HG03060 (cell line): ENCODE measurements at regions not wholly inside any gene's neighbourhood (a gene's known extent, or its start where the extent isn't known, plus 50 kb on each side); places are given as distances from the start of the nearest gene placed in this dataset.
A peak's percentile ranks its signal among the peaks of the same experiment; 100 is the strongest.
"Not testable (repeated sequence)": the region's sequence is repeated elsewhere in the genome, so short reads cannot be mapped to it uniquely, and the experiment has no call there.

Source experiments
- ATAC-seq: cut with Tn5 transposase; IDR thresholded peaks from one replicate; pipeline ENCODE4 v1.9.1; 2021; ENCODE audit warnings: low read depth, moderate number of reproducible peaks; ENCODE audit not compliant: unreplicated experiment

DNA sequence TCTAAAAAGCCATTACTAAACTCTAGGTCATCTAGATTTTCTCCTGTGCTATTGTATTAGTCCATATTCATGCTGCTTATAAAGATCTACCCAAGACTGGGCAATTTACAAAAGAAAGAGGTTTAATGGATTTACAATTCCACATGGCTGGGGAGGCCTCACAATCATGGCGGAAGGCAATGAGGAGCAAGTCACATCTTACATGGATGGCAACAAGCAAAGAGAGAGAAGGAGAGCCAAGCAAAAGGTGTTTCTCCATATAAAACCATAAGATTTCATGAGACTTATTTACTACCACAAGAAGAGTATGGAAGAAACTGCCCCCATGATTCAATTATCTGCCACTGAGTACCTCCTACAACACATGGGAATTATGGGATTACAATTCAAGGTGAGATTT, 69.6 kb upstream of the CCDC6 start:
- ATAC-seq, result not testable (repeated sequence)

DNA sequence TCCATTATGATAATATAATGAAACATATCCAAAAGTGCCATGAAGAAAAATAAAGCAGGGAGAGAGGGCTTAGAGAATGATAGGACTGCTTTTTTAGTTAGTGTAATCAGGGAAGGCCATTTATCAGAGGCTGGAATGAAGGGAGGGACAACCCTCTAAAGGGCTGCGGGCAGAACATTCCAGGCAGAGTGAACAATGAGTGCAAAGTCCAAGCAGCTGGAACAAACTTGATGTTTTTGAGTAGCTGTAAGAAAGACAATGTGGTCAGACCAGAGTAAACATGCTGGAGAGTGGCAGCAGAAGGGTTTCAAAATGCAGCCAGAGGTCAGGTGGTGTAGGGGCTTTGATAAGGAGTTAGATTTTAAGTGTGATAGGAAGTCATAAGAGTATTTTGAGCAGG, 65.6 kb upstream of the CCDC6 start:
- ATAC-seq, result no peak

DNA sequence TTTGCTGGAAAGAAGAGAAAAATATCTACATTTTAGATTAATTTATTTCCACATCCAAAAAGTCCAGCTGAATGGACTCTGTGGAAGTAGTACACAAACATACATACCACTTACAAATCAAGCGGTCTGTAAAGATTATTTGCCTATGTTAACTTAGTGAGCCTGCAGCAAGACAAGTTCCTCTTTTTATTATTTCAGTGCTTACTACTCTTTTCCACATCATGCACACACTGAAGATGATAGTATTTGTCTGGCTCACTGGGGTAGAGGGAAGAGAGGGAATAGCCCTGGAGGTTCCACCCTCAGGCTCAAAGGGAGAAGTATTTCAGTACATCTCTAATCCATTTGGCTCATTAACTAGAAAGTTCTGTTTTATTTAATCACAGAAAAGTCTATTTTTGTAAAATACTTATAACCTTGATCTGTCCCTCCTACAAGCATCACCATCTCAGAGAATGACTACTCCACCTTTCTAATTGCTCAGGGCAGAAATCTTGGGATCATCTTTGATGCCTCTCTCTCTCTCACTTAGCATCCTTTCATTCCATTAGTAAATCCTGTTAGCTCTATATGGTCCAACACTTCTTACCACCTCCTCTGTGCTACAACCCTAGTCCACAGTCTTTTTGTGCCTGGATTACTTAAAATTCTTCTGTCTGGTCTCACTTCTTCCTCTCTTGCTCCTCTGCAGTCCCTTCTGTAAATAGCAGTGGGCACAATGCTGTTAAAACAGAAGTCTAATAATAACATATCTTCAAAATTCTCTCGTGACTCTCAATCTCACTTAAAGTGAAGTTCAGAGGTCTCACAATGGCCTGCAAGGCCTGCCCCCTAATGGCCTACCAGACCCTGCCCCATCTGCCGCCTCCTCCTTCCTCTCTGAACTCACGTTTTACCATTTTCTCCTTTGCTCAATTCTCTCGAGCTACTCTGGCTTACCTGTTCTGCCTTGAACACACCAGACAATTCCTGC, 64.3 kb upstream of the CCDC6 start:
- ATAC-seq, result peak; percentile 95

DNA sequence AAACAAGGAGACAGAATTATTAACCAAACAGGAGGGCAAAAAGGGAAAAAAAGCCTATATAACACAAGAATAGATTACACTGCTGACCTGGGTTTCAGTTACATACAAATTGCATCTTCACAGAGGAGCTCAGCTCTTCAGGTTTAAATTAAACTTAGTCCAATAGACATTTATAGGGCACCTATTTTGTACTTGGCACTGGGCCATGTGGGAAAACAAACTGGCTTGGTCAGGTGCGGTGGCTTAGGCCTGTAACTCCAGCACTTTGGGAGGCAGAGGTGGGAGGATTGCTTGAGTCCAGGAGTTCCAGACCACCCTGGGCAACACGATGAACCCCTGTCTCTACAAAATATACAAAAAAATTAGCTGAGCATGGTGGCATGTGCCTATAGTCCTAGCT, 62.3 kb upstream of the CCDC6 start:
- no peak for ATAC-seq

DNA sequence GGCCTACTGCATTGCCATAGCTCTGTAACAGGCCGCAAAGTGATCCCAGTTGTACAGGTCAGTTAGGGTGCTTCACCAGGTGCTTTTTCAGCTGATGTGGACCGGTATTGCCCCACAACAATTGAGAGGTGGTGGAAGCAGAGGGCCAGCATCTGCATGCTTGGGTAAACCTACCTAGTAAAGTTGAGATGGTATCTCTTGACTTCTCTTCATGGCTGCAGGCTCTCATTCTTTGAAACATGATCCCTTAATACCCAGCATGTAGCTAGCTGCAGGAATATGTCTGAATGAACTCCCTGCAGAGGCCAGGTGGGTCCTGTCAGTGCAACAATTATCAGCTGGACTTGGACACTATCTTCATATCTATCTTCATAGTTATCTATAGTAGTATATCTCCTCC, 60.7 kb upstream of the CCDC6 start:
- no peak for ATAC-seq

DNA sequence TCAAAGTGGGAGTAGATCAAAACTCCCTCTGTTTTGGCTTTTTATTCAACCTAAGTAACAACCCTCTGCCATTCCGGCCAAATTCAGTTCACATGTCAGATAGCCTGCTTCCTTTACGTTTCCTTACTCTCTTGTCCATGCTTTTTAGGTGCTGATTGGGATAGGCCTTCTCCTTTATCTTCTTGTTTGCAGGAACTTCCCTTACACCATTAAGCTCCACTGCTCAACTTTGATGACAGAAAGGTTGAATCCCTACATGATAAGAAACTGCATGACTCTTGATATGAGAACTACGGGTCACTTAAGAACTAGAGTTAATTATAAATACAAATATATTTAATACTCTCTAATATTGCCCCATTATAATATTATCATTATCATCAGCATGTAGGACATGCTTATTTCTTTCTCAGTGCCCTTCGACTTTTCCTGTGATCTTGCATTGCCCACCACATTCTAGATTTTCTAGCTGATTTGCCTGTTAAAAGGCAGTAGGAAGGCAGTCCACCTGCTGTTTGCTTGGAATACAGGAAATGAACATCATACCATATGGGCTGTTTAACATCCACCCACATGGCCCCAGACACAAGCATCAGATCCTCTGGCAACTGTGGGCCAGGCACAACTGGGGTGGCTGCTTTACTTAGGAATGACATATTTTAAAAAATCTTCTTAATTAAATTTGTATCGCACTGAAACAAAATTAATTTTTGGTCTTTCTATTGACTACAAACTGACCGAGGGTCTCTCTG, 59.7 kb upstream of the CCDC6 start:
- no peak for ATAC-seq

DNA sequence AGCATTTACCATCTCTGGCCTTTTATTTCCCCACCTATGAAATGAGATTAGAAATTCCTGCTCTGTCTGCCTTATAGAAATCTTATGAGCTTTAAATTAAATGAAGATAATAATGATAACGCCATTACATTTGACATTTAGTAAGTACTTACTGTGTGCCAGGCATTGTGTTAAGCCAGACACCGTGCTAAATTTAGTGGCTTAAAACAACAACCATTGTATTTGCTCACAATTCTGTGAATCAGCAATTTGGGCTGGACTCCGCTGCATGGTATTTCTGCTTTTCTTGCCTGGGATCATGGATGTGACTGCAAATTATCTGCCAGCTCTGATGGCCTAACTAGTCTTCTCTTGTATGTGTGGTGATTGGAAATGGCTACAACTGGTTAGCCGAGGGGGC, 56.4 kb upstream of the CCDC6 start:
- ATAC-seq, result no peak

DNA sequence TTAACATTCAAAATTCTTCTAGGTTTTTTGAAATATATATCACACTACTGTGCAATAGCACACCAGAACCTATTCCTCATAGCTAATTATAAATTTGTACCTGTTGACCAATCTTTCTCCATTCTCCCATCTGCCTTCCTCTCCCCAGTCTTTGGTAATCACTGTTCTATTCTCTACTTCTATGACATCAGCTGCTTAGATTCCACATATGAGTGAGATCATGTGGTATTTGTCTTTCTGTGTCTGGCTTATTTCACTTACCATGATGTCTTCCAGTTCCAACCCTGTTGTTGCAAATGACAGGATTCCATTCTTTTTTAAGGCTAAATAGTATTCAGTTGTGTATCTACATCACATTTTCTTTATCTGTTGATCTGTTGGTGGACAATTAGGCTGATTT, 54.4 kb upstream of the CCDC6 start:
- ATAC-seq, result no peak

DNA sequence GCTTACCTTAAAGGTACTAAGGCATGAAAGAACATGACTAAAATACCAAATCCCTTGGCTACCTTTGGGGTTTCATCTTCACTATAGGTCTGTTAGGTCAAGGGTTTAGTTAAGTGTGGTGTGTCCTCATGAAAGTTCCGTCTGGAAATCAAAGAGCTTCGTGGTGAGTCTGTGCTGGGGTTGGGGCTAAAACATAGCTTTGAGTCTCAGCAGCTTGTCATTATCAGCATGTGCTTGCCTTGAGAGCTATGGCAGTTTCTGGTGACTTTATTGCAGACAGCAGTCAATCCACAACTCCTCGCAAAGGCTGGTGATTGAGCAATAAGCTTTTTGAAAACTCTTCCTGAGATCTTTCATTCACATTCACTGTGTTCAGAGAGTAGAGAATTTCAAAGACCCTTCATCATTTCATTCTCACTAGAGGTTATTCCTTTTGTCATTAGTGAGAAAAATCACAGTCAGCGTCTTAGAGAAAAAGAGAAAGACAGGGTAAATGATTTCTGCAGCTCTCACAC, 53.2 kb upstream of the CCDC6 start:
- ATAC-seq, result no peak

DNA sequence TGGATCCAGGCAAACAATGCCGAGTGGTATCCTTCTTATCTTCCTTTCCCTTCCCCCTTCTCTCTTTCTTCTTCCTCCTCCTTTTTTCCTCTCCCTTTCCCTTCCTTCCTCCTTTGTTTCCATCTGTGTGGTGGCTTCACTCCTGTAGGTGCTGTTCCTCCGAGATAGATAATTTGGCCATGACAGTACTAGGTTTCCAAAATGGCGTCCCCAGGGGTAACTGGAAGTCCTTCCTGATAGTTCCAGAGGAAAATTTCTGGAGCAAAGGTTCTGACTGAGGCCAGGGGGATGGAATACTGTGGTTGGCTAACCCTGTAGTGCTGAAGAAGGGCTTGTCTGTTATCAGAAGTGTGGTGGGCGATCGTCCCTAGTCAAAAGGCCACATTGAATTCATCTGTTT, 52.5 kb upstream of the CCDC6 start:
- no peak for ATAC-seq

DNA sequence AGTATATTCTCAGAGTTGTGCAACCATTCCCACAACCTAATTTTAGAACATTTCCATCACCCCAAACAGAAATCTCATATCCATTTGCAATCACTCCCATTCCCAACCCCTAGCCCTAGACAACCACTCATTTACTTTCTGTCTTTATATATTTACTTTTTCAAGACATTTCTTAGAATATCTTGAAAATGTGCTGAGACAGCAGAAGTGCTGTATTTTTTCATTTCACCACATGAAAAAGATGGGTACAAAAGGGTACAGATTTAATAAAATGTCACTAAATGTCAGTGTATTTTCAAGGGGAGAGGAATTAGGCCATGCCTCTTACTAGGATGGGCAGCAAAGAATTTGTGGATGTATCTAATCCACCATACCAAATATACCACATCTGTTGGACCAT, 51.6 kb upstream of the CCDC6 start:
- no peak for ATAC-seq
